ENCODE measurements at regions not wholly inside any gene's neighbourhood (a gene's known extent, or its start where the extent isn't known, plus 50 kb on each side); places are given as distances from the start of the nearest gene placed in this dataset.
A peak's percentile ranks its signal among the peaks of the same experiment; 100 is the strongest.

GRCh38 chr13:105465251-105465650, 1070.2 kb downstream of the EFNB2 start:
- TF ChIP-seq CTCF (IDR thresholded peaks at IDR 0.05) = no peak
- Mint-ChIP-seq H3K9me3 (ENCODE audit: low read depth) (peaks cover 6% of the 10 kb centered on the region), H3K4me1 (ENCODE audit: low read depth) (peaks cover 36% of the 10 kb centered on the region), H3K27me3 (ENCODE audit: low read depth) (no peaks in the 10 kb centered on the region), H3K36me3 (ENCODE audit: low read depth) (no peaks in the 10 kb centered on the region), H3K4me3 (ENCODE audit: unreplicated experiment) (no peak overlapping the region), H3K27ac (ENCODE audit: unreplicated experiment) (no peak overlapping the region)
- DNase-seq (ENCODE audit: low spot score) = no peak

- Mint-ChIP-seq H3K4me1 (ENCODE audit: low read depth) (peaks cover 39% of the 10 kb centered on the region), H3K4me3 (ENCODE audit: unreplicated experiment) (no peak overlapping the region), H3K36me3 (ENCODE audit: low read depth) (no peaks in the 10 kb centered on the region), H3K27ac (ENCODE audit: unreplicated experiment) (peak overlapping the region; percentile 18), H3K9me3 (ENCODE audit: low read depth) (peaks cover 6% of the 10 kb centered on the region), H3K27me3 (ENCODE audit: low read depth) (no peaks in the 10 kb centered on the region)
- no peak for DNase-seq (ENCODE audit: low spot score)
- no peak for TF ChIP-seq CTCF (IDR thresholded peaks at IDR 0.05)
Measured at GRCh38 chr13:105464249-105464648, 1071.2 kb downstream of the EFNB2 start.

- H3K27ac Mint-ChIP-seq (ENCODE audit: unreplicated experiment) = no peak overlapping the region
- no peaks in the 10 kb centered on the region for H3K27me3 Mint-ChIP-seq (ENCODE audit: low read depth)
- DNase-seq (ENCODE audit: low spot score) = no peak
- TF ChIP-seq CTCF (IDR thresholded peaks at IDR 0.05) = no peak
- H3K9me3 Mint-ChIP-seq (ENCODE audit: low read depth) = peaks cover 6% of the 10 kb centered on the region
- H3K4me3 Mint-ChIP-seq (ENCODE audit: unreplicated experiment) = no peak overlapping the region
- no peaks in the 10 kb centered on the region for H3K36me3 Mint-ChIP-seq (ENCODE audit: low read depth)
- H3K4me1 Mint-ChIP-seq (ENCODE audit: low read depth) = peaks cover 39% of the 10 kb centered on the region
Measured at GRCh38 chr13:105463011-105463501, 1072.4 kb downstream of the EFNB2 start.

GRCh38 chr13:105462098-105462497, 1073.4 kb downstream of the EFNB2 start:
- Mint-ChIP-seq H3K27me3 (ENCODE audit: low read depth) (no peaks in the 10 kb centered on the region), H3K4me3 (ENCODE audit: unreplicated experiment) (no peak overlapping the region), H3K4me1 (ENCODE audit: low read depth) (peaks cover 39% of the 10 kb centered on the region), H3K36me3 (ENCODE audit: low read depth) (no peaks in the 10 kb centered on the region), H3K27ac (ENCODE audit: unreplicated experiment) (no peak overlapping the region), H3K9me3 (ENCODE audit: low read depth) (peaks cover 4% of the 10 kb centered on the region)
- no peak for DNase-seq (ENCODE audit: low spot score)
- no peak for TF ChIP-seq CTCF (IDR thresholded peaks at IDR 0.05)

GRCh38 chr13:105452895-105453294, 1082.6 kb downstream of the EFNB2 start:
- Mint-ChIP-seq H3K4me3 (ENCODE audit: unreplicated experiment) (no peak overlapping the region), H3K9me3 (ENCODE audit: low read depth) (peaks cover 4% of the 10 kb centered on the region), H3K27ac (ENCODE audit: unreplicated experiment) (no peak overlapping the region), H3K4me1 (ENCODE audit: low read depth) (no peaks in the 10 kb centered on the region), H3K36me3 (ENCODE audit: low read depth) (no peaks in the 10 kb centered on the region), H3K27me3 (ENCODE audit: low read depth) (no peaks in the 10 kb centered on the region)
- TF ChIP-seq CTCF (IDR thresholded peaks at IDR 0.05) = no peak
- DNase-seq (ENCODE audit: low spot score) = no peak

Data from chondrocyte (in vitro differentiated cells).